SHP77 treated with DMSO at 0.1 percent for 48 hours (cell line): ENCODE measurements at regions not wholly inside any gene's neighbourhood (a gene's known extent, or its start where the extent isn't known, plus 50 kb on each side); places are given as distances from the start of the nearest gene placed in this dataset.
"Not testable (repeated sequence)": the region's sequence is repeated elsewhere in the genome, so short reads cannot be mapped to it uniquely, and the experiment has no call there.

Experiments
- DNase-seq: peaks from one replicate; lab custom pipeline; 2025; lab: John Stamatoyannopoulos, UW

- DNase-seq = no peak
These were observed 207.5 kb downstream of the EXOC5 start for GRCh38 chr14:57061009-57061711.

- no peak for DNase-seq
These were observed 208.3 kb downstream of the EXOC5 start for GRCh38 chr14:57060276-57060955.

GRCh38 chr14:57058319-57058718 is 210.4 kb downstream of the EXOC5 start:
- DNase-seq = peak; percentile 76

- peak; percentile 76 for DNase-seq
These were observed 210.9 kb downstream of the EXOC5 start for GRCh38 chr14:57057803-57058202.

- not testable (repeated sequence) for DNase-seq
These were observed 212.2 kb downstream of the EXOC5 start for GRCh38 chr14:57056522-57056921.

GRCh38 chr14:57052705-57053302 is 215.9 kb downstream of the EXOC5 start:
- no peak for DNase-seq

GRCh38 chr14:57051633-57052032 is 217.1 kb downstream of the EXOC5 start:
- DNase-seq = no peak

GRCh38 chr14:57049848-57050247 is 218.9 kb downstream of the EXOC5 start:
- no peak for DNase-seq

- DNase-seq = no peak
These were observed 222.5 kb downstream of the EXOC5 start for GRCh38 chr14:57046175-57046574.

- DNase-seq = not testable (repeated sequence)
These were observed 224.4 kb downstream of the EXOC5 start for GRCh38 chr14:57044101-57044973.

- no peak for DNase-seq
These were observed 228.4 kb upstream of the OTX2 start for GRCh38 chr14:57038689-57039088.

- DNase-seq = no peak
These were observed 221.2 kb upstream of the OTX2 start for GRCh38 chr14:57031474-57031873.

- no peak for DNase-seq
These were observed 219.5 kb upstream of the OTX2 start for GRCh38 chr14:57029620-57030253.

GRCh38 chr14:57025456-57025855 is 215.2 kb upstream of the OTX2 start:
- no peak for DNase-seq

- DNase-seq = no peak
These were observed 212.3 kb upstream of the OTX2 start for GRCh38 chr14:57022608-57023007.

- no peak for DNase-seq
These were observed 207.8 kb upstream of the OTX2 start for GRCh38 chr14:57018065-57018464.

GRCh38 chr14:57013987-57014386 is 203.7 kb upstream of the OTX2 start:
- no peak for DNase-seq

- DNase-seq = no peak
These were observed 199.6 kb upstream of the OTX2 start for GRCh38 chr14:57009585-57010515.

- DNase-seq = no peak
These were observed 198.3 kb upstream of the OTX2 start for GRCh38 chr14:57008534-57008933.

- DNase-seq = no peak
These were observed 188.4 kb upstream of the OTX2 start for GRCh38 chr14:56998728-56999127.
